Stimulated activated CD8-positive, alpha-beta memory T cell treated with anti-CD3 and anti-CD28 coated beads, Interleukin-15, amount 100 ng/mL, for 1 hour (primary cell): ENCODE measurements at regions not wholly inside any gene's neighbourhood (a gene's known extent, or its start where the extent isn't known, plus 50 kb on each side); places are given as distances from the start of the nearest gene placed in this dataset.

Experiments
- DNase-seq: peaks from one replicate; pipeline ENCODE4 v3.0.0-alpha.2; 2020; ENCODE audit warnings: low read depth

- no peak for DNase-seq
These were observed 228.4 kb downstream of the KLF13 start for GRCh38 chr15:31555022-31555421.

DNA sequence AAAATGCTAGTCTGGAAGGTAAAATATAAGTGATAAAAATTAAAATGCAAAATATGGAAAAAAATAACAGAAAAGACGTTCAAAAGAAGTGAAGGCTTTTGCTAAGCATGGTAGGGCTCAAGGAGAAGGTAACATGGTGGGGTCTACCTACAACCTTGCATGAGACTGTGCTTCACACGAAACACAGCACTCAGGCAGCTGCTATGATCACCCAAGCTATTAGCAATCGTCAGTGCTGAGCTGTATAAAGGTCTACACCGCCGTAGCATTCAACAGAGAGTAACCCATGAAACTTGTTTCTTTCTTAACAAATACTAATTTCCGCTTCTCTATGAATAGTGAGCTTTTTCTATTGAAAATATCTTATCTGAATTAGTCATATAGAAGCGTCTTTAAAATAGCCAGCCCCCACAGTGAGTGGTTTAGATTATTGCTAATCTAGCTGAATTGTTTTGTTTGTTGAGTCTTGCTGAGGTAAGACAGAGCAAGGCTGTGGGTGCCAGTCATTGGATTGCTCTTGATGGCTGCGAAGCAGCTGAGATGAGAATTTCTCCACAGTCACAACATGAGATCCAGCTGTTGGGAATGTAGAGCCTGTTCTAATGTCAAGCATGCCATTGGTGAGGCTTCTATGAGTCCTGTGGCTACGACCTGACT lies 230.0 kb downstream of the KLF13 start:
- DNase-seq = no peak

DNA sequence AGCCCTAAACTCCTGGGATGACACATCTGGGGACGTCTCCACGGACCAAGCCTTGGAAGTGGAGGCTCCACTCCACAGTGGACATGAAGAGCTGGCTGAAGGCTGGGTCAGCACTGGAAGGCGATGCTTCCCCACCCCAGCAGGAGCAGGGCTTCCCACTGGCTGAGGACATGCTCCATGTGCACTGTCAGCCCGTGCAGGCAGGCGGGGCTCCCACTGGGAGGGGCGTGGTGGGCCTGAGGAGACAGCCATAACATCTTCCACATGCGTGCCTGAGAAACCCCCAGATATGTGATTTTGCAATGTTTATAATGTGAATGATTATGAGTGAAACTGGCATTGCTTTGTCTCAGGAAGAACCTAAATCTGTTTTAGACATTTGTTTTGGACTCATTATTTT lies 231.3 kb downstream of the KLF13 start:
- no peak for DNase-seq

GRCh38 chr15:31558840-31559239 lies 232.2 kb downstream of the KLF13 start:
- no peak for DNase-seq

DNA sequence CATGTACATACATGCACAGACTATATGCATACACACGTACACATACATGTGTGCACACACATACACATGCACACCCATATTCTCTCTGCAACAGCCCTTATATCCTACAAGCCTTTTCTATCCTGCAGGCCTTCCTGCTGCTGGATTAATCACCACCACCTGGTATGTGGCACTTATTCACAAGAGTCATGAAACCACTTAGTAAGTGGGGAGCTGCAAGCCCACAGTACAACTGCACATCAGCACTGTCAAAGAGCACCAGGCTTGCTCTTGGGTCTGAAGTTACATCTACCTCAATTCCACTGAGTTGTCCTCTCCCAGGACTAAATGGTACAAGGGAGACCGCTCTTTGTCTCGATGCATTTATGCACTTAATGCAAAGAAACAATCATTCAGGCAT lies 233.2 kb downstream of the KLF13 start:
- DNase-seq = no peak

- DNase-seq = no peak
These were observed 234.0 kb downstream of the KLF13 start for GRCh38 chr15:31560643-31561042.

- no peak for DNase-seq
These were observed 234.5 kb downstream of the KLF13 start for GRCh38 chr15:31561156-31561555.

GRCh38 chr15:31563001-31563400 lies 236.4 kb downstream of the KLF13 start:
- DNase-seq = no peak

- no peak for DNase-seq
These were observed 236.8 kb downstream of the KLF13 start for GRCh38 chr15:31563421-31563820.

DNA sequence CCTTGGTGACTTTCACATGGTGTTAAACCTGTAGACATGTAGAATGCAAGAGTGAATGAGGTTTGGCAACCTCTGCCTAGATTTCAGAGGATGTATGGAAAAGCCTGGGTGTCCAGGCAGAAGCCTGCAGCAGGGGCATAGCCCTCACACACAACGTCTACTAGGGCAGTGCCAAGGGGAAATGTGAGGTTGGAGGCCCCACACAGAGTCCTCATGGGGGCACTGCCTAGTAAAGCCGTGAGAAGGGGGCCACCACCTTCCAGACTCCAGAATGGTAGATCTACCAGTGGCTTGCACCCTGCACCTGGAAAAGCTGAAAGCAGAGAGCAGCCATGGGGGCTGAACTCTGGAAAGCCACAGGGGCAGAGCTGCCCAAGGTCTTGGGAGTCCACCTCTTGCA lies 241.2 kb downstream of the KLF13 start:
- DNase-seq = no peak

DNA sequence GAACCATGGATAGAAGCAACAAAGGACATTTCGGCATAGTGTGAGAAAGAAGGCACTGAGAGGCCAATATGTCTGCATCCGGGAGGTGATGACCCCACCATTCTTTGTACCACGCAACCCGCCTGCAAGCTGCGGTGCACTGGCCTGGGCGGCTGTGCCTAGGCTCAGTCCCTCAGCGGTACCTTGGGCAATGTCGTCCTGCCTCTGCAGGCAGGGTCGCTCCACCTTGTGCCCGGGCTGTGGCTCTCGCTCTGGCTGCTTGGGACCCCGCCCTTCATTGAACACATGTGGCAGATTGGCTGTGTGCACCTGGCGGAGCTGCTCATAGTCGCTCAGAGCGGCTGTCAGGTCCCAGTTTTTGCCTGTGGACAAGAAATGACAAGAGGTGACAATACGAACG lies 243.2 kb downstream of the KLF13 start:
- DNase-seq = no peak

DNA sequence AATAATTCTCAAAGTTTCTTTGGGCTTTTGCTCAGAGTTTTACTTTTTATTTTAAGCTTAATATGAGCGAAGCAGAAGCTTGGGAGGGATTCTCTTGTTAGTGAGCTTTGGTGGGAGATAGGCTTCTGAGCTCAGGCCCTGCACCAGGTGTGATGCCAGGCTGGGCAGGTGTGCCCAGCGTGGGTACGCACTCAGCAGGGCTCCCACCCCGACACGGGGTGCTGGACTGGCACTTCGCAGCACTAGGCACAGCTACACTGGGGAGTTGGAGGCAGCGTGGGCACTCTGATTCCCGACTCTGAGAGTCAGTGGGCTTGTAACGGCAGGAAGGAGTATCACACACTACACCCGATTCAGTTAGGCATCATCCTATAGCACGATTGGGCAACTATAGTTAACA lies 244.0 kb downstream of the KLF13 start:
- DNase-seq = no peak

DNA sequence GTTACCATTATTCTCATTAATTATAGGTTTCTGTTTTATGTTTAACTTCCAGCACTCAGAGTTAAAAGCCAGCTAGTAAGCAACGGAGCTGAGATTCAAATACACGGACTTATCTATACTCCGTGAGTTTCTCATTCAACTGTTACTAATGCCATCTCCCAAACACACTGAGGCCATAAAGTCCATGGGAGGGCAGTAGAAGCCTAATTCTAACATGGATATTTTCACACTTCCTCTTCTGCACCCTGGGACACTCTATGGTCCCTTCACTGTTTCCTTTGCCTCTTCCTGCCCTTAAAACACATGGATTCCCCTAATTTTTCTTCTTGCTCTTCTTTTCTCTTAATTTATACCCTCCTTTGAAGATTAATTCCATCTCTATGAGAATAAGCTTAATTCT lies 245.0 kb downstream of the KLF13 start:
- DNase-seq = no peak

GRCh38 chr15:31573759-31574158 lies 247.1 kb downstream of the KLF13 start:
- DNase-seq = no peak

DNA sequence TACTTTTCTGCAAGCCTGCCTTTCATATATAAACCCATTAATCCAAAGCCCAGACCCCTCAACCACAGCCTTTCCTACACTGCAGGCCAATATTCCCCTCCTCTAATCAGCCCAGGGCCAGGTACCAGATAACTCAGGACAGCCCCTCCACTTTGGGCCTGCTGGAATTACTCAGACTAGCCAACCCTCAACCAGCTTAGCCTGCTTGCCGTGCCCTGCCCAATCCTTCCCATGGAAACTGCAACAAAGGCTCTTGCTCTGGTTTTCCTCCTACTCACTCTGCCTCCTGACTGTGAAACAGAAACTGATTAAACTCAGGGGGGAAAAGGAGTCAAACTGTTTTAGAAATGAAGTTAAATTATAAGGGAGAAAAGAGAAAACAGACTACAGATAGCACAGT lies 248.1 kb downstream of the KLF13 start:
- no peak for DNase-seq

- DNase-seq = no peak
These were observed 250.5 kb downstream of the KLF13 start for GRCh38 chr15:31577108-31577507.

GRCh38 chr15:31579282-31579681 lies 252.6 kb downstream of the KLF13 start:
- DNase-seq = no peak

- no peak for DNase-seq
These were observed 253.3 kb downstream of the KLF13 start for GRCh38 chr15:31579976-31580375.

- no peak for DNase-seq
These were observed 257.6 kb downstream of the KLF13 start for GRCh38 chr15:31584195-31584594.

DNA sequence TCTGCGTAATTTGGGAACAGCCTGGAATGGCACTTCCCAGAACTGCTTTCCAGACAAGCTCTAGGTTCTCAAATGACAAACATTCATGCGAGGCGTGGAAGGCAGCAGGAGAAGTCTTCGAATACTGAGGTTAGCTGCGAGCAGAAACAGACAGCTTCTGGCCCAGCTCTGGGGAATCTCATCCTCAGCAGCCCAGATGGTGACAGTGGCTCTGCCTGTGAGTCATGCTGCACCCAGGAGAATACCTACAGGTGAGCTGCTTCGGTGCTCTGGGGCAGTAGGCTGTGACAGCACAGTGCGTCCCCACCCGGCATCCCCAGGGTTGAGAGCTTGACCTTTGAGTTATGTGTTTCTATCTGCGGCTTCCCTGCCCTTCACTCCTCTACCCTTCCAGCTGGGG lies 258.6 kb downstream of the KLF13 start:
- DNase-seq = no peak

DNA sequence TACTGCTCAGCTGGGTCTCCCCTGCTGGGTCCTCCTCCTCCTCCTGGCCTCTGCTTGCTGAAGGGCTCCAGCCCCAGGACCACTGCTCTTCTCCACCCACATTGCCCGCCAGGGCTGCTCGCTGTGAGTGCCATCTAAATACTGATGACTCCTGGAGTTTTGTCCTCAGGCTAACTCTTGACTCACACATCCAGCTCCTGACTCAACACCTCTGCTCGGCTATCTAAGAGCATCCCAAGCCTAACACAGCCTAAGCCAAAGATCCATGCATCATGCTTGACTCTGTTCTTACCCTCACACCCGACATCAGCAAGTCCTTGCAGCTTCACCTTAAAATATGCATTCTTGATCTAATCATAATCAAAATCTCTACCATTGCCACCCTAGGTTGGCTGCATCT lies 260.2 kb downstream of the KLF13 start:
- DNase-seq = no peak

- DNase-seq = no peak
These were observed 260.9 kb downstream of the KLF13 start for GRCh38 chr15:31587583-31587982.

GRCh38 chr15:31590609-31591008 lies 264.0 kb downstream of the KLF13 start:
- DNase-seq = no peak

- no peak for DNase-seq
These were observed 265.3 kb downstream of the KLF13 start for GRCh38 chr15:31591908-31592307.

- no peak for DNase-seq
These were observed 270.8 kb downstream of the KLF13 start for GRCh38 chr15:31597466-31597865.
